Mammary epithelial cell (primary cell): ENCODE measurements at regions not wholly inside any gene's neighbourhood (a gene's known extent, or its start where the extent isn't known, plus 50 kb on each side); places are given as distances from the start of the nearest gene placed in this dataset.

Source experiments
- EZH2 ChIP-seq: IDR thresholded peaks from 2 replicates; pipeline ENCODE4 v1.6.1; 2012; ENCODE audit warnings: low read length, inconsistent platforms, borderline replicate concordance
- TF ChIP-seq, protein P1 (sequence below), 2 donors: IDR thresholded peaks in 1 of 2; conservative IDR thresholded peaks in 1 of 2; 2 replicates each; pipeline ENCODE4 v1.5.1; 2011 to 2012; ENCODE audit warnings: inconsistent platforms in 2 of 2, low read length in 2 of 2, mild to moderate bottlenecking in 2 of 2, control low read depth in 1 of 2, low read depth in 1 of 2; ENCODE audit not compliant: insufficient read depth in 1 of 2; ENCODE audit errors: extremely low read depth in 1 of 2

DNA sequence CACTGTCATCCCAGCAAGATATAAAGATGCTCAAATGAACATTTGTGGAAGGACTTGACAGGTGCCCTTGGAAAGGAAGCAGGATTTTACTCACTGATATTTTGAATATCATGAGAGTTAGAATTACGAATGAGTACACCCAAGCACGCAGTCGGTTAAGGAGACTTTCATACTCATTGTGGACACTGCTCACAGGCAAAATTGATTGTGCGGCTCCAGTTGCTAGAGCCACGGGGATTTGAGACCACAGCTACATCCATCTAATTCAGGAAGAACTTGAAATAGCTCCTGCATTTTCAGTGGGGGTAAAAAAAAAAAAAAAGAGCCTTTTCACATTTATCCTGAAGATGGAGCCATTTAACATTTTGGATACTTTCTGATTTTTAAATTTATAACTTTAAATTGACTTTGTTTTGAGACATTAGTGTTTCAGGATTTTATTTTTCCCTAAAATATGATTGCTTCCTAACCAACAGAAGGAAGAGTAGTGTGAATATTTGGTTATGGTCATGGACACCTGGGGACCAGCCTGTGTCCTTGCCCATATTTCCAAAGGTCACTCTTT is 1080.1 kb upstream of the EEF2KMT start:
- TF ChIP-seq, protein P1, sequence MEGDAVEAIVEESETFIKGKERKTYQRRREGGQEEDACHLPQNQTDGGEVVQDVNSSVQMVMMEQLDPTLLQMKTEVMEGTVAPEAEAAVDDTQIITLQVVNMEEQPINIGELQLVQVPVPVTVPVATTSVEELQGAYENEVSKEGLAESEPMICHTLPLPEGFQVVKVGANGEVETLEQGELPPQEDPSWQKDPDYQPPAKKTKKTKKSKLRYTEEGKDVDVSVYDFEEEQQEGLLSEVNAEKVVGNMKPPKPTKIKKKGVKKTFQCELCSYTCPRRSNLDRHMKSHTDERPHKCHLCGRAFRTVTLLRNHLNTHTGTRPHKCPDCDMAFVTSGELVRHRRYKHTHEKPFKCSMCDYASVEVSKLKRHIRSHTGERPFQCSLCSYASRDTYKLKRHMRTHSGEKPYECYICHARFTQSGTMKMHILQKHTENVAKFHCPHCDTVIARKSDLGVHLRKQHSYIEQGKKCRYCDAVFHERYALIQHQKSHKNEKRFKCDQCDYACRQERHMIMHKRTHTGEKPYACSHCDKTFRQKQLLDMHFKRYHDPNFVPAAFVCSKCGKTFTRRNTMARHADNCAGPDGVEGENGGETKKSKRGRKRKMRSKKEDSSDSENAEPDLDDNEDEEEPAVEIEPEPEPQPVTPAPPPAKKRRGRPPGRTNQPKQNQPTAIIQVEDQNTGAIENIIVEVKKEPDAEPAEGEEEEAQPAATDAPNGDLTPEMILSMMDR (conservative IDR thresholded peaks at IDR 0.05 in 1 of 2, IDR thresholded peaks at IDR 0.05 in 1 of 2; ENCODE audit: extremely low read depth in 1 of 2, insufficient read depth in 1 of 2, low read depth in 1 of 2, low read length in 2 of 2), result no peak
- TF ChIP-seq EZH2, result no peak
